Gastroesophageal sphincter (tissue), 3 donors: ENCODE measurements at regions not wholly inside any gene's neighbourhood (a gene's known extent, or its start where the extent isn't known, plus 50 kb on each side); places are given as distances from the start of the nearest gene placed in this dataset.

ENCODE experiments used
- POLR2AphosphoS5 ChIP-seq: sonication (generic); formaldehyde crosslinking; IDR thresholded peaks from one replicate; pipeline ENCODE4 v1.6.1; 2017; ENCODE audit warnings: antibody characterized with exemption
- TF ChIP-seq, protein P1 (sequence below), 4 experiments: fragments of 200-600 bp in 2 of 4; fragments of 450-650 bp in 2 of 4; sonication (generic) in 1 of 4; IDR thresholded peaks; one replicate each; pipeline ENCODE4 v1.5.1; 2017 to 2019; ENCODE audit warnings: antibody characterized with exemption in 4 of 4, mild to moderate bottlenecking in 2 of 4, moderate library complexity in 2 of 4

DNA sequence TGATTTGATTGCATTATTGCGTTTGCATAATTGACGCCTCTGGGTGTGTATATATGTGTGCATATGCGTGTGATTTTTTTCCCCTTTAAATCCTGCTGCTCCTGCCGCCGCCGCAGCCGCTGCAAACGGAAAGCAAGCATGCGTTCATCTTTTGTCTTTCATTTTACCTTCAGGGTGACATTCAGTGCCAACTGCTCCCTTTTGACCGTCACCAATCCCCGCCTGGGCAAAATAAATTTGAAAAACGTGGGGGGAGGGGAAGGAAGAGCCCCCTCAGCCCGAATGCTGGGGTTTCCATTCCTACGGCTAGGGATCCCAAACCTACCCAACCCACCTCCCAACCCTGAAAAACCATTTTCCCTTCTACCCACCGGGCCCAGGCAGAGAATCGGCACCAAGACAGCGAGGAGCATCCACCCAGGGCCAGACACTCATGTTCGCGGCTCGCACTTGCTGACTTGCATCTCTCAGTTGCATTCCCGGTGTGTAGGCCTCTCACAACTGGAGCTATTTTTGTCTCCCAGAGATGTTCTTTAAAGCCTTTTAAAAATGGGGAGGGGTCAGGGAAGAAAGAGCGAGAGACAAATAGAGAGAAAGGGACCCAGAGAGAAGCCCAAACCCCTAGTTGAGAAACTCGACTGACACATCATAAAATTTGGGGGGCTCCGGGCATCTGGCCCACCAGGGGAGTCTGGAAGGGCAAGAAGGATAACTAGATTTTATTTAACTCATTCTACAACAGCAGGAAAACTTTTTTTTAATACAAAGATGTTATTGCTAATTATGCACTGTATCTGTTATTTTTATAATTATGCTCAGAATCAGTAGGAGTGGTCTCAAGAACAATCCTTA is 367.1 kb upstream of the ESRRG start:
- TF ChIP-seq, protein P1, sequence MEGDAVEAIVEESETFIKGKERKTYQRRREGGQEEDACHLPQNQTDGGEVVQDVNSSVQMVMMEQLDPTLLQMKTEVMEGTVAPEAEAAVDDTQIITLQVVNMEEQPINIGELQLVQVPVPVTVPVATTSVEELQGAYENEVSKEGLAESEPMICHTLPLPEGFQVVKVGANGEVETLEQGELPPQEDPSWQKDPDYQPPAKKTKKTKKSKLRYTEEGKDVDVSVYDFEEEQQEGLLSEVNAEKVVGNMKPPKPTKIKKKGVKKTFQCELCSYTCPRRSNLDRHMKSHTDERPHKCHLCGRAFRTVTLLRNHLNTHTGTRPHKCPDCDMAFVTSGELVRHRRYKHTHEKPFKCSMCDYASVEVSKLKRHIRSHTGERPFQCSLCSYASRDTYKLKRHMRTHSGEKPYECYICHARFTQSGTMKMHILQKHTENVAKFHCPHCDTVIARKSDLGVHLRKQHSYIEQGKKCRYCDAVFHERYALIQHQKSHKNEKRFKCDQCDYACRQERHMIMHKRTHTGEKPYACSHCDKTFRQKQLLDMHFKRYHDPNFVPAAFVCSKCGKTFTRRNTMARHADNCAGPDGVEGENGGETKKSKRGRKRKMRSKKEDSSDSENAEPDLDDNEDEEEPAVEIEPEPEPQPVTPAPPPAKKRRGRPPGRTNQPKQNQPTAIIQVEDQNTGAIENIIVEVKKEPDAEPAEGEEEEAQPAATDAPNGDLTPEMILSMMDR (IDR thresholded peaks at IDR 0.05): no peak
- no peak for TF ChIP-seq POLR2AphosphoS5
